ENCODE measurements at regions not wholly inside any gene's neighbourhood (a gene's known extent, or its start where the extent isn't known, plus 50 kb on each side); places are given as distances from the start of the nearest gene placed in this dataset.
A peak's percentile ranks its signal among the peaks of the same experiment; 100 is the strongest.

GRCh38 chr5:111997308-111997707 lies 240.3 kb upstream of the NREP start:
- TF ChIP-seq CTCF (conservative IDR thresholded peaks at IDR 0.05; ENCODE audit: low read depth, low read length) (no peak), POLR2A (IDR thresholded peaks at IDR 0.05; ENCODE audit: low read depth, low read length) (no peak), MAFK (IDR thresholded peaks at IDR 0.05; ENCODE audit: low read depth, low read length) (no peak), CEBPB (IDR thresholded peaks at IDR 0.05; ENCODE audit: low read depth, low read length) (peak; percentile 97), RCOR1 (IDR thresholded peaks at IDR 0.05; ENCODE audit: insufficient replicate concordance, low read length) (no peak), RAD21 (IDR thresholded peaks at IDR 0.05; ENCODE audit: low read length) (no peak), CHD1 (IDR thresholded peaks at IDR 0.05; ENCODE audit: low read depth, low read length) (no peak), MAZ (IDR thresholded peaks at IDR 0.05; ENCODE audit: borderline replicate concordance, low read depth, low read length) (no peak)
- TF ChIP-seq, protein P1, sequence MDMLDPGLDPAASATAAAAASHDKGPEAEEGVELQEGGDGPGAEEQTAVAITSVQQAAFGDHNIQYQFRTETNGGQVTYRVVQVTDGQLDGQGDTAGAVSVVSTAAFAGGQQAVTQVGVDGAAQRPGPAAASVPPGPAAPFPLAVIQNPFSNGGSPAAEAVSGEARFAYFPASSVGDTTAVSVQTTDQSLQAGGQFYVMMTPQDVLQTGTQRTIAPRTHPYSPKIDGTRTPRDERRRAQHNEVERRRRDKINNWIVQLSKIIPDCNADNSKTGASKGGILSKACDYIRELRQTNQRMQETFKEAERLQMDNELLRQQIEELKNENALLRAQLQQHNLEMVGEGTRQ (IDR thresholded peaks at IDR 0.05; ENCODE audit: low read depth, low read length): no peak
- TF ChIP-seq, protein P2, sequence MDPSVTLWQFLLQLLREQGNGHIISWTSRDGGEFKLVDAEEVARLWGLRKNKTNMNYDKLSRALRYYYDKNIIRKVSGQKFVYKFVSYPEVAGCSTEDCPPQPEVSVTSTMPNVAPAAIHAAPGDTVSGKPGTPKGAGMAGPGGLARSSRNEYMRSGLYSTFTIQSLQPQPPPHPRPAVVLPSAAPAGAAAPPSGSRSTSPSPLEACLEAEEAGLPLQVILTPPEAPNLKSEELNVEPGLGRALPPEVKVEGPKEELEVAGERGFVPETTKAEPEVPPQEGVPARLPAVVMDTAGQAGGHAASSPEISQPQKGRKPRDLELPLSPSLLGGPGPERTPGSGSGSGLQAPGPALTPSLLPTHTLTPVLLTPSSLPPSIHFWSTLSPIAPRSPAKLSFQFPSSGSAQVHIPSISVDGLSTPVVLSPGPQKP (IDR thresholded peaks at IDR 0.05; ENCODE audit: borderline replicate concordance, low read depth, low read length): no peak
